A673 (cell line): ENCODE measurements at regions not wholly inside any gene's neighbourhood (a gene's known extent, or its start where the extent isn't known, plus 50 kb on each side); places are given as distances from the start of the nearest gene placed in this dataset.

Source experiments
- CTCF ChIP-seq: fragments of 300-800, 200-600 bp; sonication (generic); conservative IDR thresholded peaks from 2 replicates; pipeline ENCODE4 v1.5.1; 2017; ENCODE audit warnings: low read depth, mild to moderate bottlenecking, antibody characterized with exemption, low read length, moderate library complexity, mixed read lengths
- EZH2 ChIP-seq: fragments of 200-600 bp; sonication (generic); IDR thresholded peaks from 2 replicates; pipeline ENCODE4 v1.6.1; 2017; ENCODE audit warnings: borderline replicate concordance, low read depth, mild to moderate bottlenecking, mixed read lengths, antibody characterized with exemption, low read length; ENCODE audit not compliant: poor library complexity, severe bottlenecking

- TF ChIP-seq CTCF = no peak
- no peak for TF ChIP-seq EZH2
Measured at GRCh38 chr22:11042116-11042515, 4485.9 kb upstream of the OR11H1 start.
